Cortex of kidney (tissue), 1 donor: ENCODE measurements at regions not wholly inside any gene's neighbourhood (a gene's known extent, or its start where the extent isn't known, plus 50 kb on each side); places are given as distances from the start of the nearest gene placed in this dataset.

Source experiments
- DNase-seq: peaks from one replicate; lab custom pipeline; 2025; lab: John Stamatoyannopoulos, UW

DNA sequence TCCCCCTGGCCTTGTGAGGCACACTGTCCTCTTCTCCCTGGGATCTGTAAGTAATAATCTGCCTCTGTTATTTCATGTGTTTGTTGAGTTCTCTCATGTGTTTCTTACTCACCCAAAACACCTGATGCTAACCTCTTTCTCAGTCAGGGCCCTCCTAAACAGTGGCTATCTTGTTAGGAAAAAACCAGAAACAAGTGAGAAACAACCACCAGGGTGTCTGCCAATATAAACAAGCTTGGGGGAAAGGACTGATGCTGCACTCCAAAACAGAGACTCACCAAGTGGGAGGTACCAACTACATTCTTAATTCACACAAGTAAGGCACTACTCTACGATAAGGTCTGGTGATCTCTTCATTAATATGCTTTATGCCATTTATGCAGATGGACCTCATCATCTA lies 564.4 kb downstream of the SEMA5A start:
- DNase-seq, result no peak

DNA sequence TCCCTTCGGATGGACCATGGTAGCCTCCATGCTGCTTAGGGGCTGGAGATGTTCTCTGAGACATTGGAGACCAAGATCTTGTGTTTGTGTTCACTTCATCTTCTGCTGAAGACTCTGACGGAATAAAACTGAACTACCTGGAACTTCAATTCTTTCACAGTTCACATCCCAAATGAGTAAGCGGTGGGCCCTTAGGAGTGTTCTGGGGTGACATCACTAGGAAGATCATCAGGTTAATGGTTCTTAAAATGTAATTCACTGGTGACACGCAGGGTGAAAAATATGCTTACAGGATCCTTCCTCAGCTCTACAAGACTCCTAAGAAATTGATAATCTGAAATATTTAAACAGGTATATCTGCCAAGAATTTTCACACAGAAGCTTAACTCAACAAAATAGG lies 561.5 kb downstream of the SEMA5A start:
- no peak for DNase-seq
